IMR-90 (cell line): ENCODE measurements at regions not wholly inside any gene's neighbourhood (a gene's known extent, or its start where the extent isn't known, plus 50 kb on each side); places are given as distances from the start of the nearest gene placed in this dataset.

Experiments
- ATAC-seq: fragments of 200-7000 bp; cut with Tn5 transposase; 2 replicates; pipeline ENCODE4 v1.9.1; 2020; ENCODE audit warnings: low read depth, mild to moderate bottlenecking, moderate library complexity
- BruUV-seq: library from RNA; stranded (reverse); fragments of 400-500 nt; replicated peaks from 2 replicates; lab custom pipeline; 2021; lab: Mats Ljungman, UMichigan
- CTCF ChIA-PET: fragments of 300-600 bp; formaldehyde crosslinking; extraction: SDS; loops from one replicate; lab custom pipeline; 2021; ENCODE audit warnings: antibody characterized with exemption; lab: Yijun Ruan, JAX
- POLR2A ChIA-PET: fragments of 300-600 bp; sonication (Branson Sonifier 250); formaldehyde crosslinking; loops from one replicate; lab custom pipeline; 2022; ENCODE audit warnings: antibody characterized with exemption; ENCODE audit not compliant: unreplicated experiment; lab: Charles Lee
- DNase-seq: peaks from one replicate; pipeline ENCODE4 v3.0.0; 2013
- H2AFZ ChIP-seq: replicated peaks from 2 replicates; pipeline ENCODE3; 2013; ENCODE audit warnings: low read length, mild to moderate bottlenecking; ENCODE audit not compliant: poor library complexity
- H2AK5ac ChIP-seq: 2 replicates; pipeline ENCODE4 v1.6.1; 2013; ENCODE audit warnings: low read depth, low read length, inconsistent platforms
- H2AK9ac ChIP-seq: replicated peaks from 2 replicates; pipeline ENCODE3; 2013; ENCODE audit warnings: mild to moderate bottlenecking, low read depth, low read length, moderate library complexity; ENCODE audit not compliant: poor library complexity
- H2BK120ac ChIP-seq: 2 replicates; pipeline ENCODE4 v1.6.1; 2013; ENCODE audit warnings: low read depth, low read length, inconsistent platforms
- H2BK15ac ChIP-seq: 3 replicates; pipeline ENCODE4 v1.6.1; 2013; ENCODE audit warnings: low read depth, low read length, inconsistent platforms
- H2BK20ac ChIP-seq: 2 replicates; pipeline ENCODE4 v1.6.1; 2013; ENCODE audit warnings: low read depth, mild to moderate bottlenecking, inconsistent platforms, low read length, moderate library complexity
- H2BK5ac ChIP-seq: 2 replicates; pipeline ENCODE4 v1.6.1; 2013; ENCODE audit warnings: mild to moderate bottlenecking, low read depth, low read length, inconsistent platforms; ENCODE audit not compliant: poor library complexity, severe bottlenecking
- H3K14ac ChIP-seq: replicated peaks from 2 replicates; pipeline ENCODE4 v1.6.1; 2013; ENCODE audit warnings: low read depth, low read length, inconsistent platforms
- H3K18ac ChIP-seq: 2 replicates; pipeline ENCODE4 v1.6.1; 2013; ENCODE audit warnings: low read depth, low read length, control low read depth
- H3K23ac ChIP-seq: 2 replicates; pipeline ENCODE4 v1.6.1; 2013; ENCODE audit warnings: low read depth, low read length, inconsistent platforms
- H3K27ac ChIP-seq: 2 replicates; pipeline ENCODE4 v1.5.1; 2013; ENCODE audit warnings: mild to moderate bottlenecking, control low read depth, low read length; ENCODE audit not compliant: insufficient read depth
- H3K27me3 ChIP-seq: 2 replicates; pipeline ENCODE4 v1.6.1; 2013; ENCODE audit warnings: low read length; ENCODE audit not compliant: control insufficient read depth, insufficient read depth
- H3K36me3 ChIP-seq: 2 replicates; pipeline ENCODE4 v1.6.1; 2013; ENCODE audit warnings: low read length, mixed read lengths; ENCODE audit not compliant: control insufficient read depth, insufficient read depth
- H3K4ac ChIP-seq: 2 replicates; pipeline ENCODE4 v1.6.1; 2013; ENCODE audit warnings: low read depth, low read length, inconsistent platforms
- H3K4me1 ChIP-seq: 2 replicates; pipeline ENCODE4 v1.6.1; 2013; ENCODE audit warnings: low read length, mixed read lengths; ENCODE audit not compliant: control insufficient read depth, insufficient read depth
- H3K4me2 ChIP-seq: 2 replicates; pipeline ENCODE4 v1.6.1; 2013; ENCODE audit warnings: low read depth, mild to moderate bottlenecking, control low read depth, low read length, moderate library complexity
- H3K4me3 ChIP-seq: 2 replicates; pipeline ENCODE4 v1.5.1; 2013; ENCODE audit warnings: low read depth, mild to moderate bottlenecking, control low read depth, low read length, moderate library complexity; ENCODE audit not compliant: insufficient read depth
- H3K56ac ChIP-seq: 2 replicates; pipeline ENCODE4 v1.6.1; 2013; ENCODE audit warnings: low read length, inconsistent platforms; ENCODE audit not compliant: insufficient read depth; ENCODE audit errors: extremely low read depth
- H3K79me1 ChIP-seq, 2 experiments: 2 replicates each; pipeline ENCODE4 v1.6.1; 2013; ENCODE audit warnings: low read length in 2 of 2, inconsistent platforms in 1 of 2, low read depth in 1 of 2
- H3K9ac ChIP-seq: 2 replicates; pipeline ENCODE4 v1.6.1; 2013; ENCODE audit warnings: low read depth, low read length, control low read depth
- H3K9me1 ChIP-seq: 2 replicates; pipeline ENCODE4 v1.6.1; 2013; ENCODE audit warnings: low read length, inconsistent platforms; ENCODE audit not compliant: insufficient read depth
- H3K9me3 ChIP-seq: 2 replicates; pipeline ENCODE4 v1.6.1; 2013; ENCODE audit warnings: low read length; ENCODE audit not compliant: control insufficient read depth, insufficient read depth
- H4K20me1 ChIP-seq: 2 replicates; pipeline ENCODE4 v1.6.1; 2013; ENCODE audit warnings: low read length, inconsistent platforms; ENCODE audit not compliant: insufficient read depth
- H4K5ac ChIP-seq: 2 replicates; pipeline ENCODE4 v1.6.1; 2013; ENCODE audit warnings: mild to moderate bottlenecking, low read depth, low read length, control low read depth
- H4K8ac ChIP-seq, 2 experiments: 2 replicates each; pipeline ENCODE4 v1.6.1; 2013; ENCODE audit warnings: low read depth in 2 of 2, low read length in 2 of 2, control low read depth in 1 of 2, inconsistent platforms in 1 of 2
- H4K91ac ChIP-seq: 2 replicates; pipeline ENCODE4 v1.6.1; 2013; ENCODE audit warnings: low read depth, low read length, inconsistent platforms; ENCODE audit not compliant: insufficient read depth
- BHLHE40 ChIP-seq: fragments of 150-350 bp; IDR thresholded peaks from 2 replicates; pipeline ENCODE4 v1.6.1; 2016; ENCODE audit warnings: mild to moderate bottlenecking, low read depth, low read length
- CEBPB ChIP-seq: IDR thresholded peaks from 2 replicates; pipeline ENCODE4 v1.6.1; 2012; ENCODE audit warnings: low read depth, low read length, improper control_type of control experiment
- MAFK ChIP-seq: IDR thresholded peaks from 2 replicates; pipeline ENCODE4 v1.6.1; 2012; ENCODE audit warnings: low read depth, low read length, improper control_type of control experiment
- MAZ ChIP-seq: IDR thresholded peaks from 2 replicates; pipeline ENCODE4 v1.6.1; 2012; ENCODE audit warnings: low read depth, mild to moderate bottlenecking, low read length, improper control_type of control experiment, moderate library complexity, borderline replicate concordance
- RCOR1 ChIP-seq: IDR thresholded peaks from 2 replicates; pipeline ENCODE4 v1.6.1; 2012; ENCODE audit warnings: mild to moderate bottlenecking, low read length, improper control_type of control experiment; ENCODE audit not compliant: insufficient replicate concordance
- RFX5 ChIP-seq: IDR thresholded peaks from 2 replicates; pipeline ENCODE4 v1.8.0; 2012; ENCODE audit warnings: low read depth, mild to moderate bottlenecking, low read length, moderate library complexity
- SMC3 ChIP-seq: fragments of 150-350 bp; IDR thresholded peaks from 2 replicates; pipeline ENCODE4 v1.6.1; 2016; ENCODE audit warnings: low read depth, mild to moderate bottlenecking, antibody characterized with exemption, low read length, moderate library complexity
- WGBS, 2 experiments: methylation state at CpG; one replicate each; pipeline versions ENCODE4 v1.1.5 to v1.1.7; 2013; ENCODE audit warnings: missing lambda C conversion rate in 2 of 2; ENCODE audit not compliant: insufficient read length in 1 of 2; ENCODE audit errors: extremely low coverage in 2 of 2; 5-methylcytosine and 5-hydroxymethylcytosine counted together
- dilution Hi-C: fragments of 300-500 bp; cut with HindIII; formaldehyde crosslinking; loops from one replicate; pipeline ENCODE4 v1.14.3; 2018; ENCODE audit warnings: low sequenced_read_pairs; ENCODE audit not compliant: unreplicated experiment
- in situ Hi-C: fragments of 300-500 bp; cut with MboI; formaldehyde crosslinking; loops from 3 replicates; pipeline ENCODE4 v1.14.3; 2019; ENCODE audit warnings: low sequenced_read_pairs, inconsistent platforms, mixed read lengths
- intact Hi-C: fragments of 100-400 bp; cut with micrococcal nuclease; formaldehyde crosslinking; loops from 2 replicates; pipeline ENCODE4 v1.10.0; 2022
- TF ChIP-seq, protein P1 (sequence below): fragments of 150-350 bp; IDR thresholded peaks from 2 replicates; pipeline ENCODE4 v1.6.1; 2017; ENCODE audit warnings: mild to moderate bottlenecking, antibody characterized with exemption, low read length, low read depth

DNA sequence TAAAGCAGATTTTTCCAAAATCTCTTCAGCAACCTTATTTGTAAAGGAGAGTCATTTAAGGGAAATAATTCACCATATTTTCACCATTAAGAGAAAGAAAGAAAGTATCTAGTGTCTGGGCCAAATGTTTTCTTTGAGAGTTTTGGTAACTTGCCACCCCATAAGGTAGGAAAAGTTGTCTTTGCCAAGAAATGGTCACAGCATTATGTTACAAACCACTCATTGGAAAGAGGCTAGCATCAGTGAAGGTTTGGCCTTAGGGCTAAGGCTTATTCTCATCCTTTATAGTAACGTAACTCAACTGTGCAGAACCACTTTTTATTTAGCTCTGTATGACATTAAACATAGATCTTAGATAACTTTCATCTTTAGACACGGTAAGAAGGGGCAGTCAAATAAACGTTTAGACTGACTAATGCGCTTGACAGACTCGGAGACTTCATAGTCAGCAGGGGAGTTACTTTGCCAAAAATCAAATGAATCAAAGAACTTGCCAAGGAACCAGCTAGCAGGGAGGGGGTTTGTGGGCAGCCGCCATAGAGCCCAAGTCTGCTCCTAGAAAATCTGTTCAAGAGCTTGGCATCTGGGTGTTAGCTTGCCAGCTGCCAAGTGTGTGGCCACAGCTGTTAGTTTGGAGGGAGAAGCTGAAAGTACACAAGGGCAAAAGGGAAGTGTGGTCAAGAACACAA lies 182.8 kb upstream of the GRID2 start:
- TF ChIP-seq SMC3: no peak
- no peak for TF ChIP-seq BHLHE40
- TF ChIP-seq CEBPB: no peak
- no peak for TF ChIP-seq RCOR1
- TF ChIP-seq MAFK: no peak
- TF ChIP-seq MAZ: no peak
- TF ChIP-seq RFX5: no peak
- TF ChIP-seq, protein P1, sequence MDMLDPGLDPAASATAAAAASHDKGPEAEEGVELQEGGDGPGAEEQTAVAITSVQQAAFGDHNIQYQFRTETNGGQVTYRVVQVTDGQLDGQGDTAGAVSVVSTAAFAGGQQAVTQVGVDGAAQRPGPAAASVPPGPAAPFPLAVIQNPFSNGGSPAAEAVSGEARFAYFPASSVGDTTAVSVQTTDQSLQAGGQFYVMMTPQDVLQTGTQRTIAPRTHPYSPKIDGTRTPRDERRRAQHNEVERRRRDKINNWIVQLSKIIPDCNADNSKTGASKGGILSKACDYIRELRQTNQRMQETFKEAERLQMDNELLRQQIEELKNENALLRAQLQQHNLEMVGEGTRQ: no peak
- Histone ChIP-seq H2AK5ac (no peak overlapping the region), H3K4ac (no peak overlapping the region), H3K36me3 (no peaks in the 10 kb centered on the region), H3K23ac (no peak overlapping the region), H2BK15ac (no peak overlapping the region), H2BK5ac (no peak overlapping the region), H3K27me3 (no peaks in the 10 kb centered on the region), H3K79me1 (no peaks in the 10 kb centered on the region), H3K4me1 (no peaks in the 10 kb centered on the region), H3K27ac (no peak overlapping the region), H3K9ac (no peak overlapping the region), H2BK20ac (no peak overlapping the region), H2BK120ac (no peak overlapping the region), H3K56ac (no peak overlapping the region), H3K18ac (no peak overlapping the region), H2AFZ (no peak overlapping the region), H4K20me1 (no peaks in the 10 kb centered on the region), H3K9me1 (no peaks in the 10 kb centered on the region), H3K14ac (no peak overlapping the region), H4K8ac (no peak overlapping the region), H2AK9ac (no peak overlapping the region), H4K5ac (no peak overlapping the region), H3K4me2 (no peak overlapping the region), H3K9me3 (no peaks in the 10 kb centered on the region), H4K91ac (no peak overlapping the region), H3K4me3 (no peak overlapping the region)
- in situ Hi-C loops: no loop called here
- 7% methylated on average over 3 of the region's 6 CpGs; no CpG with 5 or more reads in 1 of the 2 experiments for WGBS, 2 experiments
- ChIA-PET POLR2A (interaction anchor here (0.6 kb wide), 1 partner anchor 17 kb away, joined by 5 read pairs; no protein-coding TSS in a partner anchor), CTCF (no interaction called here)
- intact Hi-C loops: no loop called here
- BruUV-seq: no TSS peak
- dilution Hi-C loops: no loop called here
- no peak for DNase-seq
- no peak for ATAC-seq
